PC-9 (cell line): ENCODE measurements at regions not wholly inside any gene's neighbourhood (a gene's known extent, or its start where the extent isn't known, plus 50 kb on each side); places are given as distances from the start of the nearest gene placed in this dataset.

Experiments used
- BruUV-seq: library from RNA; stranded (reverse); fragments of 400-500 nt; replicated peaks from 2 replicates; lab custom pipeline; 2021; lab: Mats Ljungman, UMichigan
- CTCF ChIA-PET: fragments of 300-600 bp; sonication (Branson Sonifier 250); formaldehyde crosslinking; loops from one replicate; lab custom pipeline; 2022; ENCODE audit warnings: antibody characterized with exemption; lab: Charles Lee
- POLR2A ChIA-PET: fragments of 300-600 bp; sonication (Branson Sonifier 250); formaldehyde crosslinking; loops from one replicate; lab custom pipeline; 2022; ENCODE audit warnings: antibody characterized with exemption; ENCODE audit not compliant: unreplicated experiment; lab: Charles Lee
- DNase-seq, 2 experiments: peaks; one replicate each; pipeline versions ENCODE4 v3.0.0 to v3.0.0-alpha.2; 2015 to 2022; ENCODE audit warnings: mixed read lengths in 1 of 2
- H2AFZ ChIP-seq: fragments of 200-600 bp; sonication (generic); 2 replicates; pipeline ENCODE4 v1.8.1; 2017; ENCODE audit warnings: antibody characterized with exemption
- H3F3A ChIP-seq: fragments of 200-600 bp; sonication (generic); 2 replicates; pipeline ENCODE4 v1.8.1; 2017; ENCODE audit warnings: antibody characterized with exemption, mild to moderate bottlenecking, low read depth; ENCODE audit not compliant: insufficient read depth
- H3K27ac ChIP-seq: fragments of 200-600 bp; sonication (generic); 2 replicates; pipeline ENCODE4 v1.6.1; 2016; ENCODE audit warnings: mixed run types
- H3K27me3 ChIP-seq: fragments of 200-600 bp; sonication (generic); 2 replicates; pipeline ENCODE4 v1.6.1; 2016; ENCODE audit warnings: low read depth, mixed run types; ENCODE audit not compliant: insufficient read depth
- H3K36me3 ChIP-seq: fragments of 200-600 bp; sonication (generic); 2 replicates; pipeline ENCODE4 v1.6.1; 2016; ENCODE audit warnings: low read depth, mixed run types
- H3K4me1 ChIP-seq: fragments of 200-600 bp; sonication (generic); replicated peaks from 2 replicates; pipeline ENCODE4 v1.6.1; 2016; ENCODE audit warnings: mixed run types; ENCODE audit not compliant: insufficient read depth
- H3K4me2 ChIP-seq: fragments of 200-600 bp; sonication (generic); 2 replicates; pipeline ENCODE4 v1.6.1; 2017; ENCODE audit warnings: mixed run types
- H3K4me3 ChIP-seq: fragments of 200-600 bp; sonication (generic); 2 replicates; pipeline ENCODE4 v1.6.1; 2016; ENCODE audit warnings: mixed run types
- H3K79me2 ChIP-seq: fragments of 200-600 bp; sonication (generic); 2 replicates; pipeline ENCODE4 v1.6.1; 2017; ENCODE audit warnings: low read depth, mixed run types
- H3K9me2 ChIP-seq: fragments of 200-600 bp; sonication (generic); 2 replicates; pipeline ENCODE4 v1.8.1; 2017; ENCODE audit warnings: mild to moderate bottlenecking; ENCODE audit not compliant: insufficient read depth
- H3K9me3 ChIP-seq: fragments of 200-600 bp; sonication (generic); 2 replicates; pipeline ENCODE4 v1.8.1; 2016; ENCODE audit warnings: low read depth; ENCODE audit not compliant: insufficient read depth
- H4K20me1 ChIP-seq: fragments of 200-600 bp; sonication (generic); 2 replicates; pipeline ENCODE4 v1.8.1; 2017; ENCODE audit not compliant: insufficient read depth
- EZH2 ChIP-seq: fragments of 200-600 bp; sonication (generic); IDR thresholded peaks from 2 replicates; pipeline ENCODE4 v1.8.0; 2017; ENCODE audit warnings: antibody characterized with exemption, low read depth
- intact Hi-C: fragments of 100-400 bp; cut with micrococcal nuclease; formaldehyde crosslinking; loops from one replicate; pipeline ENCODE4 v1.10.0; 2022; ENCODE audit not compliant: unreplicated experiment
- TF ChIP-seq, protein P1 (sequence below): fragments of 200-600 bp; sonication (generic); conservative IDR thresholded peaks from 2 replicates; pipeline ENCODE4 v1.6.1; 2017; ENCODE audit warnings: mixed run types, antibody characterized with exemption, mild to moderate bottlenecking, moderate library complexity

DNA sequence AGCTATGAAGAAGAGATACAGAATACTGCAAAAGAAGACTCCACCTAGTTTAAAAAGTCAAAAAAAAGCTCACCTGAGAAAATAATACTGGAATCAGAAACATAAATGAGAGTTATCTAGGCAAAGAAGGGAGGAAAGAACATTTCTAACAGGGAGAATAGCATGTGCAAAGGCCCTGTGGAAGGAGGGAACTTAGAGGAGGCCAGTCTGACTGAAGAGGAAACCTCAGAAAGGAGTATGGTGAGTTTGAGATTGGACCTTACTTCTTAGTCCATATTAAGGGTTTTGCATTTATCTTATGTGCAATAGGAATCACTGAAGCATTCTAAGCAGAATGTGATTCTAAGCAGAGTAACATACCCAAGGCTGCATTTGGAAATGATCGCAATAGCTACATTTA lies 193.2 kb downstream of the LNPK start:
- H3K9me3 ChIP-seq, result no peaks in the 10 kb centered on the region
- no peak overlapping the region for H3K4me2 ChIP-seq
- 0 out of 2 replicates have a peak, but pooled peaks cover 4% of the 10 kb centered on the region for H3K27me3 ChIP-seq
- H3K4me3 ChIP-seq, result no peak overlapping the region
- no peaks in the 10 kb centered on the region for H3K36me3 ChIP-seq
- no peaks in the 10 kb centered on the region for H3K79me2 ChIP-seq
- intact Hi-C loops, result no loop called here
- H3F3A ChIP-seq, result no peaks in the 10 kb centered on the region
- no peak overlapping the region for H3K27ac ChIP-seq
- H3K4me1 ChIP-seq, result no peaks in the 10 kb centered on the region
- ChIA-PET POLR2A (no interaction called here), CTCF (no interaction called here)
- no peaks in the 10 kb centered on the region for H4K20me1 ChIP-seq
- no peak overlapping the region for H2AFZ ChIP-seq
- DNase-seq, result no peak
- no TSS peak for BruUV-seq
- no peaks in the 10 kb centered on the region for H3K9me2 ChIP-seq
- TF ChIP-seq, protein P1, sequence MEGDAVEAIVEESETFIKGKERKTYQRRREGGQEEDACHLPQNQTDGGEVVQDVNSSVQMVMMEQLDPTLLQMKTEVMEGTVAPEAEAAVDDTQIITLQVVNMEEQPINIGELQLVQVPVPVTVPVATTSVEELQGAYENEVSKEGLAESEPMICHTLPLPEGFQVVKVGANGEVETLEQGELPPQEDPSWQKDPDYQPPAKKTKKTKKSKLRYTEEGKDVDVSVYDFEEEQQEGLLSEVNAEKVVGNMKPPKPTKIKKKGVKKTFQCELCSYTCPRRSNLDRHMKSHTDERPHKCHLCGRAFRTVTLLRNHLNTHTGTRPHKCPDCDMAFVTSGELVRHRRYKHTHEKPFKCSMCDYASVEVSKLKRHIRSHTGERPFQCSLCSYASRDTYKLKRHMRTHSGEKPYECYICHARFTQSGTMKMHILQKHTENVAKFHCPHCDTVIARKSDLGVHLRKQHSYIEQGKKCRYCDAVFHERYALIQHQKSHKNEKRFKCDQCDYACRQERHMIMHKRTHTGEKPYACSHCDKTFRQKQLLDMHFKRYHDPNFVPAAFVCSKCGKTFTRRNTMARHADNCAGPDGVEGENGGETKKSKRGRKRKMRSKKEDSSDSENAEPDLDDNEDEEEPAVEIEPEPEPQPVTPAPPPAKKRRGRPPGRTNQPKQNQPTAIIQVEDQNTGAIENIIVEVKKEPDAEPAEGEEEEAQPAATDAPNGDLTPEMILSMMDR, result no peak
- no peak for TF ChIP-seq EZH2

DNA sequence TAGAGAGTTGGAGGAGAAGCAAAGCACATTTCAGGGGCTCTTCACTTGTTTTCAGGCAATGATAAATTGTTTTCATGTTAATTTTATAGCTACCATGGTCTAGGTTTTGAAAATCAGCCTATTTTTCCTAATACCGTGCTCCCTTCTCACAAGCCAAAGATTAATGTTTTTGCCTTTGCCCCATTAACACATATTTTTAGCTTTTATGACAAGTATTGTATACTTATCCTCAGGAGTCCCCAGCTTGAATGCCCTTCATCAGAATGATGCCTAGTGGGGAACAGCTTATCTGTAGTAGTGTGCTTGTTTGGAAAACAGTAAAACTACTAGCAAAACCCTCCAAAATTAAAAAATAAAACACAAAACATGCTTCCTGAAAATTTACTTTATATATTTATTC lies 194.0 kb downstream of the LNPK start:
- POLR2A ChIA-PET, result no interaction called here
- Histone ChIP-seq H3K9me2 (no peaks in the 10 kb centered on the region), H3K4me3 (no peak overlapping the region), H2AFZ (no peak overlapping the region), H3K36me3 (no peaks in the 10 kb centered on the region), H3K4me2 (no peak overlapping the region), H3K27me3 (peaks cover 9% of the 10 kb centered on the region), H3K9me3 (no peaks in the 10 kb centered on the region), H3F3A (no peaks in the 10 kb centered on the region), H3K79me2 (no peaks in the 10 kb centered on the region), H3K4me1 (no peaks in the 10 kb centered on the region), H3K27ac (no peak overlapping the region), H4K20me1 (no peaks in the 10 kb centered on the region)
- CTCF ChIA-PET, result no interaction called here
- no peak for DNase-seq
- intact Hi-C loops, result no loop called here
- no peak for TF ChIP-seq EZH2
- TF ChIP-seq, protein P1, result no peak
- BruUV-seq, result no TSS peak

DNA sequence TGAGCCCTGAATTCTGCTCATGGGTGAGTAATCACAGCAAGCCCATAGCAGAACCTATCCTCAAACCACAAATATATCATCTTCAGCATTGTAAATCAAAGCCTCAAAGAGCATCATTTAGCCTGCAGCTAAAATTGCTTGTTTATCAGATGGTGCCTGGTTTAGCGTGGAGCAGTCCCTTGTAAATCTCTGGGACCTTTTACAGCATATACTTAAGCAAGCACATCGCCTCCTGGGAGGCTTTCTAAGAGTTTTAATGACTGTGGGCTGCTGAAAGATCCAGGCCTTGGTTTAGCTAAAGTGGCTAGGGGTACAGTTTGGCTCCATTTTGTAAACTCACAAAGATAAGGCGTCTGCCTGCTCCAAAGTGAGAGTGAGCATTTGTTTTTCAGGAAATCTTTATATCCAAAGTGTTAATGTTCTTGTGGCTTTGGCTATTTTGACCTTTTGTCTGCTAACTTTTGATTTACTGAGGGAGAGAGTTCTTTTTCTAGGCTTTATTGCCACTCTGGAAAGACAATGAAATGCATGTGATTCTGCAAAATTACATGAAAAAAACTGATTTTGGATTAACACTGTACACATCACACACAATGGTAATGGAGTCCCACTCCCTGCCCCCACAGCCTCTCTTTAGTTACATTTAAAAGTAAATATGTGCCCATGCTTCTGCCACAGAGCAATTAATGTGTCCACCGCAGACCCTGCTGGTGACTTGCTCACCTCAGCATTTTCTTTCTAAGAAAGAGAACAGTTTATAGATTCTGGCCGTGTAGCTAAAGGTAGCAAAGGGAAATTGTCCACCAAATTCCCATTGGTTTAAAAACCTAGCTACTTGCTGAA lies 194.8 kb downstream of the LNPK start:
- POLR2A ChIA-PET, result no interaction called here
- Histone ChIP-seq H3K27ac (no peak overlapping the region), H3K27me3 (peaks cover 17% of the 10 kb centered on the region), H3K4me2 (no peak overlapping the region), H3F3A (no peaks in the 10 kb centered on the region), H3K36me3 (no peaks in the 10 kb centered on the region), H4K20me1 (no peaks in the 10 kb centered on the region), H3K79me2 (no peaks in the 10 kb centered on the region), H2AFZ (no peak overlapping the region), H3K9me2 (no peaks in the 10 kb centered on the region), H3K4me1 (no peaks in the 10 kb centered on the region), H3K4me3 (no peak overlapping the region), H3K9me3 (no peaks in the 10 kb centered on the region)
- no peak for DNase-seq
- TF ChIP-seq EZH2, result no peak
- TF ChIP-seq, protein P1, result no peak
- CTCF ChIA-PET, result interaction anchor here (0.6 kb wide), 1 partner anchor 578 kb away, joined by 3 read pairs; no protein-coding TSS in a partner anchor
- no TSS peak for BruUV-seq
- intact Hi-C loops, result no loop called here
